GM19324 (cell line): ENCODE measurements at regions not wholly inside any gene's neighbourhood (a gene's known extent, or its start where the extent isn't known, plus 50 kb on each side); places are given as distances from the start of the nearest gene placed in this dataset.
A peak's percentile ranks its signal among the peaks of the same experiment; 100 is the strongest.
"Not testable (repeated sequence)": the region's sequence is repeated elsewhere in the genome, so short reads cannot be mapped to it uniquely, and the experiment has no call there.

ENCODE experiments used
- ATAC-seq: cut with Tn5 transposase; IDR thresholded peaks from one replicate; pipeline ENCODE4 v1.9.1; 2021; ENCODE audit warnings: mild to moderate bottlenecking, moderate library complexity; ENCODE audit not compliant: unreplicated experiment, low FRiP score

DNA sequence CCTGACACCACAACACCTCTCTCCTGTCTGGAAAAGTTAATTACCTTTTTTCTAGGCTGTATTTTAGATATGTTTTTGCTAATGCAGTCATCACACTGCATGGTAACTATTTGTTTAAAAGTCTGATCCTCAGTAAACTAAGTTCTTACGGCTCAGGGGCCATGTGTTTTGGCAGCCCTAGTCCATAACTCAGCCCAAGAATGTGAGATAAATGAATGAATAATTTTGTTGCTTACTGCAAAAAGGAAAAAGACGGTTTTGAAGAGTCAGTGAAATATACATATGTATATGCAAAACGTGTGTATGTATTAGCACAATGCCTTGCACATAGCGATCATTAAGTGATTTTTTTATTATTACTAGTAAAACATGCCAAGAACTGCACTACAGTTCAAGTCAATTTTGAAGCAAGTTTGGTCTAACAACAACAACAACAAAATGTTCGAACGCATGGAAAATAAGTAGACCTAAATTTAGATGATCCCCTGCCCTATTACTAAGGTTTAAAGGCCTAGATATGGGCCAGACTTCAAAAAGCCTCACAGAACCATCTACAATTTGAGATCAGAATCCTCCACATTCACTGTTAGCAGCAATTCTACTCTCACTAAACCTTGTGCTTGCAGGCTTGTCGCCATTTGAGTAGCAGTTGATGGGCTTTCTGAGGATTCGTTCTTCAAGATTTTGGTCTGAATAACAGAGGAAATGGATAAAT, 140.0 kb downstream of the NDUFA12 start:
- ATAC-seq, result no peak

DNA sequence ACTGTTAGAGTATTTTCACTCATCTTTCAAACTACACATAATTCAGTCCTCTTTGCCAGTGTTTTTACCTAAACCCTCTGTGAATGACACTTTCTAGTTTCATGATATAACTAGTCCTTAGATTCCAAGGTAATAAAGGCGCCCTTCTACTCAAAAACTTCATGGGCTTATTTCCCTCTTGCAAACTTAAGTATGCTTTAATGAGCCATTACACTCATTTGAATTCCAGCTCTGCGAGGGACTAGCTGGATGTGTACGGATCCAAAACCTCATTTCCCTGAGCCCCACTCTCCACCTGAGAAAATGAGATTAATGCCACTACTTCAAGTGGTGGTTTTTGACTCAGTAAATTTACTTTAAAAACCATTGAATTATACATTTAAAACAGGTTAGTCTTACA, 141.1 kb downstream of the NDUFA12 start:
- no peak for ATAC-seq

DNA sequence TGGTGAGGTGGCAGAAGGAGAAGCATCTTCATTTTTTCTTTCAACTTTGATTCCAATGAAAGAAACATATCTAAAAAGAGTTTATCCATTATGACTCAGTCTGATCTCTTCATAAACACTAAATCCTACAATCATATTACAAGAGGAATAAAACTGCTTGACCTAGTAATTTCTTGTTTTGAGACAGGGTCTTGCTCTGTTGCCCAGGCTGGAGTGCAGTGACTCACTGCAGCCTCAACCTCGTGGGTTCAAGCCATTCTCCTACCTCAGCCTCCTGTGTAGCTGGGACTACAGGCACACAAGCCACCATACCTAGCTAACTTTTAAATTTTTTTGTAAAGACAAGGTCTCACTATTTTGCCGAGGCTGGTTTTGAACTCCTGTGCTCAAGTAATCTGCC, 147.2 kb downstream of the NDUFA12 start:
- no peak for ATAC-seq

DNA sequence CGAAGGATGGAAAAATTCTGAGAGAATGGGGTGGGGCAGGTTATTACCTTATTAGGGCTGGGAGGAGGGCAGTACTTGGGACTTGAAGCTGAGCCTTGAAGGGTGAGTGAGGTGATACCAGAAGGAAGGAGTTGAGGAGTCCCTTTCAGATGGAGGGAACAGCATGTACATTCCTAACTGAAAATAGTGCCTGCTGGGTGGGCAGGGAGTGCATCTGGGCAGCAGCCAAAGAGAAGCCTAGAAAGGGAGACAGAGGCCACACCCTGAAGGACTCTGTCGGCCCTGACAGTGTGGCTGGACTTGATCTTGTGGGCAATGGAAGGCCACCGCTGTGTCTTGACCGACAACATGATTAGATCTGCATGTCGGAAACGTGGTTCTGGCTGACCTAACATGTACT, 147.6 kb downstream of the NDUFA12 start:
- ATAC-seq, result no peak

DNA sequence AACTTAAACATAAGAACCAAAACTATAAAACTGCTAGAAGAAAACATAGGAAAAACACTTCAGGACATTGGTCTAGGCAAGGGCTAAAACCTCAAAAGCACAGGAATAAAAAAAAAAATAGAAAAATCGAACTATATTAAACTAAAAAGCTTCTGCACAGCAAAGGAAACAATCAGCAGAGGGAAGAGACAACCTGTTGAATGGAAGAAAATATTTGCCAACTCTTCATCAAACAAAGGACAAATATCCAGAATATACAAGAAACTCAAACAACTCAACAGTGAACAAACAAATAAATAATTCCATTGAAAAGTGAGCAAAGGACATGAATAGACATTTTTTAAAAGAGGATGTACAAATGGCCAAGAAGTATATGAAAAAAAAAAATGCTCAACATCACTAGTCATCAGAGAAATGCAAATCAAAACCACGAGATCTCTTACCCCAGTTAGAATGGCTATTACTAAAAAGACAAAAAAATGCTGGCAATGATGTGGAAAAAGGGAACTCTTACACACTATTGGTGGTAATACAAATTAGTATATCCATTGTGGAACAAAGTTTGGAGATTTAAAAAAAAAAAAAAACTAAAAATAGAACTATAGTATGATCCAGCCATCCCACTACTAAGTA, 152.0 kb downstream of the NDUFA12 start:
- ATAC-seq, result no peak

DNA sequence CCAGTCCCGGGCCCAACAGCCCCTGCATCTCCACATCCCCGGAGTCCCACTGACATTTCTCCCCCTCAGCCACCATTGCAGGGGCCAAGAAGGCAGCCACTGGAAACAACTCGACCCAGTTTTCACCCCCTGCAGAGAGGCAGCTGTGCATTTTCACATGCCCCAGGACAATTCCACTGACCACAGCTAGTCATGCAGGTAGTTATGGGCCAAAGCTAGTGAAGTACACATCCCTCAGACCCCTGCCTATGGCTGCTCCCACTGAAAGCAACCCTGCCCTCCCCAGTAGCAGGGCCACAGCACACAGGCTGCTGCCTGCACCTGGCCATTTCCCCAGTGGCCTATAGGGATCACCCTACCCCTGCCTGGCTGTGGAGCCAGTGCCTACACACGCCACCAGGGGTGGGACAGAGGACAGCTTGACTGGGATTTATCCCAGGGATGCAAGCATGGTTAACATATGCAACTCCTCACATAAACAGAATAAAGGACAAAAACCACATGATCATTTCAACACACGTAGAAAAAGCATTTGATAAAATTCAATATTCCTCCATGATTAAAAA, 154.0 kb downstream of the NDUFA12 start:
- ATAC-seq, result no peak

DNA sequence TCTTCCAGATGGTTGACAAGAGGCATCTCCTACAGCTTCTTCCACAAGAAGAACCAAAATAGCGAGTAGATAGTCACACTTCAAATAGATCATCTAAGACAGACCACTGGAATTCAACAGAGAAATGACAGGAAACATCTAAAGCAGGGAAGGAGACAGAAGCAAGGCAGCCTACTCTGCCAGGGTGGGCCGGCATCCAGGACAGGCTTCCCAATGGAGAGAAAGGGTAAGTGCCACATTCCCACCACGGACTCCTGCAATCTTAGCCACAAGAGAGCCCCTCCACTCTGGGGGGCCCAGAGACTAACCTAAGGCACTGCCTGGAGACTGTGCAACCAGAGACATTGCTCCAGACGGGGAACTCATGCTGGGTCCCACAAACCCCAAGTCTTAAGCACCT, 154.5 kb downstream of the NDUFA12 start:
- no peak for ATAC-seq

DNA sequence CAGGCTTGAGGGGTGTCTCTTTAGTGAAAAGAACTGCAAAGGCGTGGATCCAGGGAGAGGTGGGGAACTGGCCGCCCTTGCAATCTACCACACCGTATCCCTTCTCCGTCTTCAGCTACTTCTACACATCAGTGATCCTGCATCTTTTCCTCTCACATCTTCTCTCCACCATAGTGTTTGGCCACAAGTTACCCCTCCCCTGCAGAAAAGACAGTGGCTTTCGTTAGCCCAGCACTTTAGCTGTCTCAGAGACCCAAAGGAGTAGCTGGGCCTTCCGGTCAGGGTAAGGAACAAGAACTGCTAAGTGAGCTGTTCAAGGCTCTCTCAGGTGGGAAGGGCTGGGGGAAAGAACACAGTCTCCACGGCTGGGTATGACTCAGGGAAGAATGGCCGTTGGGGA, 158.4 kb downstream of the NDUFA12 start:
- ATAC-seq, result no peak

DNA sequence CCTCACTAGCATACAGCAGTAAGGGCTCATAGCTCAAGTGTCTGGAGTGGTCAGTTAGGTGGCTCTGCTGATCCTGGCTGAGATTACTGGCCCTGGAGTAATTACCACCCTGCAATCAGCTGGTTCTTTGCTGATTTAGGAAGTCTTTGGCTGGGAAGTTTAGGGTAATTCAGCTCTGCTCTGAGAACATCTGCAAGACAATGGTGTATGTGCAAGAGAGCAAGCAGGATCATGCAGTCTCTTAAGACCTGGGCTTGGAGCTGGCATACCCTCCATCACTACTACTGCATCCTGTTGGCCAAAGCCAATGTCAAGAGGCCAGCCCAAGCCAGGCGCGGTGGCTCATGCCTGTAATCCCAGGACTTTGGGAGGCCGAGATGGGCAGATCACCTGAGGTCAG, 159.0 kb downstream of the NDUFA12 start:
- ATAC-seq, result no peak

DNA sequence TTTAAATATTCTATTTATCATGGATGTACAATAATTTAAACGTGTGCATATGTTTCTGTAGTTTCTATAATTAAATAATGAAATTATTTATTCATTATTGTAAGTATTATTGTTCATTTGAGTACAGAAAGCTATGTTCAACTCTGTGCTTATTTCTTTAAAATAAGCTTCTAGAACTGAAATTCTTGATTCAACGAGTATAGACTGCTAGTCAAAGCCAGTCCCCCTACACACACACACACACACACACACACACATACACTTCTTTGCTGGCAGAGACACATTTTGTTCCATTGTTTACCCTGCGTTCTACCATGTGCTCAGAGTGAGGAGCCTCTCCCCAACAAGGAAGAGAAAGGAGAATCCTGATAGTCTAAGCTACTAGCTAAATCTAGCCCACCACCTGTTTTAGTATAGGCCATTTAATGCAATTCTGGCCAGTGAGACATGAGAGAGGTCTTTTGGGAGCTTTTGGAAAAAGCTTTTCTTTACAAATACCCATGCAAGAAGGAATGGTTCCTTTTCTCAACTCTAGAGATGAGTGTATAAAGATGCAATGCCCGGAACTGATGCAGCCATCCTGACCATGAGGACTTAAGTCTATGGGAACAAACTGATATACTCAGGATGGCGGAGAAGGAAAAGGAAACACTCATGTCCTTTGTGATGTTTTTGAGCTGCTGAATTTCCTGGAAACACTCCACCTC, 161.4 kb downstream of the NDUFA12 start:
- ATAC-seq, result no peak

DNA sequence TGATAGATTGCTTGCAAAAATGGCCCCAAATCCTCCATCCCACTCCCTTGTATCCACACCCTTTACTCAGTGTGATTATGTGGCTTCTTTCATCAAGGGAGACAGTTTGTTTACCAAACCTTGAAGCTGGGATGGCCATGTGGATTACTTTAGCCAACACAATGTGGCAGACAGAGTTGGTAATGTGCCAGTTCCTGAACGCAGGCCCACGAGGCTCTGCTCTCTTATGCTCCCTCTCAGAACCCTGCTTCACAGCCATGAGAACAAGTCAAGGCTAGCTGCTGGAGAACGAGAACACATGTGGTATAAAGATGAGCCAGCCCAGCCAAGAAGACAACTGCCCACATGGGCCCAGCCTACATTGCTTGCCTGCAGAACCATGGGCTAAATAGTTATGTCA, 162.3 kb downstream of the NDUFA12 start:
- ATAC-seq, result no peak

DNA sequence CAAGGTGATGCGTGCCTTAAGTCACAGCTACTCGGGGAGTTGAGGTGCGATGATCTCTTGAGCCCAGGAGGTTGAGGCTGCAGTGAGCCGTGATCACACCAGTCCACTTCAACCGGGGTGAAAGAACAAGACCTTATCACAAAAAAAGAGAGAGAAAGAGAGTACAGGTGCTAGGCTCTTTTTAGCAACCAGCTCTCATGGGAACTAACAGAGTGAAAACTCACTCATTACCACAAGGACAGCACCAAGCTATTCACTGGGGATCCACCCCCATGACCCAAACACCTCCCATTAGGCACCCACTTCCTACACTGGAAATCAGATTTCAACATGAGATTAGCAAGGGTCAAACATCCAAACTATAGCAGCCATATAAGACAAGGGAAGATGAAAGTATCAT, 164.2 kb downstream of the NDUFA12 start:
- peak; percentile 87 for ATAC-seq

DNA sequence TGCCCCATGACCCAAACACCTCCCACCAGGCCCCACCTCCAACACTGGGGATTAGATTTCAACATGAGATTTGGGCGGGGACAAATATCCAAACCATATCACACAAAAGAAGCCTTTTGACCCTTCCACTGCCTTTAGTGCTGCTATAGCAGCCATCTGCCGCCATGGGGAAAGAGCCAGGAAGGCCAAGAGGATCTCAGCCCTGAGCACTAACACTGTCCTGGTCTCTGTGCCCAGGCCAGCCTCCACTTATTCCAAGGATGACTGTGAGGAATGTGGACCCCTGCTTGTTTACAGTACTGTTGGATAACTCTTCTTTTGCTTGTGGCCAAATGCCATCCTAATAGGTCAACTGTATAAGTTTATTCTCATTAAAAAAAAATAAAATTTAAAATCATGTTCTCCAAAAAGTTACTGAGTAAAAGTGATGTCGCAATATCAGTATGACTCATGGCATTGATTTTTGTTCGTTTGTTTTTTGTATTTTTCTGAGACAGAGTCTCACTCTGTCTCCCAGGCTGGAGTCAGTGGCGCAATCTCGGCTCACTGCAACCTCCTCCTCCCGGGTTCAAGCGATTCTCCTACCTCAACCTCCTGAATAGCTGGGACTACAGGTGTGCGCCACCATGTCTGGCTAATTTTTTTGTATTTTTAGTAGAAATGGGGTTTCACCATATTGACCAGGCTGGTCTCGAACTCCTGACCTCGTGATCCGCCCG, 166.4 kb downstream of the NDUFA12 start:
- not testable (repeated sequence) for ATAC-seq

DNA sequence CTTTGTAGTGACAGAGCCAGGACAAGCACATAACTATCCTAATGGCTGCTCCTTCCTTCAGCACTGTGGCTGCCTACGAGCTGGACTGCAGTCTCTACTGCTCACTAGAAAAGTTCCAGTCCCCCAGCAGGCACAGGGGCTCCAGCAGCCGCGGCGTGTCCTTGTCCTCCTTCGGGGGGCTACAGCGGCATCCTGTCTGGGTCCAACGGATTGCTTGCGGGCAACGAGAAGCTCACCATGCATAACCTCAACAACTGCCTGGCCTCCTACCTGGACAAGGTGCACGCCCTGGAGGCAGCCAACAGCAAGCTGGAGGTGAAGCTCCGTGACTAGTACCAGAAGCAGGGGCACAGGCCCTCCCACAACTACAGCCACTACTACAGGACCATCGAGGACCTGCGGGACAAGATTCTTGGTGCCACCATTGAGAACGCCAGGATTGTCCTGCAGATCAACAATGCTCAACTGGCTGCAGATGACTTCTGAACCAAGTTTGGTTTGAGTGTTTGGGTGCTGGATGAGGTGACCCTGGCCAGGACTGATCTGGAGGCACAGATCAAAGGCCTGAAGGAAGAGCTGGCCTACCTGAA, 169.4 kb downstream of the NDUFA12 start:
- no peak for ATAC-seq

DNA sequence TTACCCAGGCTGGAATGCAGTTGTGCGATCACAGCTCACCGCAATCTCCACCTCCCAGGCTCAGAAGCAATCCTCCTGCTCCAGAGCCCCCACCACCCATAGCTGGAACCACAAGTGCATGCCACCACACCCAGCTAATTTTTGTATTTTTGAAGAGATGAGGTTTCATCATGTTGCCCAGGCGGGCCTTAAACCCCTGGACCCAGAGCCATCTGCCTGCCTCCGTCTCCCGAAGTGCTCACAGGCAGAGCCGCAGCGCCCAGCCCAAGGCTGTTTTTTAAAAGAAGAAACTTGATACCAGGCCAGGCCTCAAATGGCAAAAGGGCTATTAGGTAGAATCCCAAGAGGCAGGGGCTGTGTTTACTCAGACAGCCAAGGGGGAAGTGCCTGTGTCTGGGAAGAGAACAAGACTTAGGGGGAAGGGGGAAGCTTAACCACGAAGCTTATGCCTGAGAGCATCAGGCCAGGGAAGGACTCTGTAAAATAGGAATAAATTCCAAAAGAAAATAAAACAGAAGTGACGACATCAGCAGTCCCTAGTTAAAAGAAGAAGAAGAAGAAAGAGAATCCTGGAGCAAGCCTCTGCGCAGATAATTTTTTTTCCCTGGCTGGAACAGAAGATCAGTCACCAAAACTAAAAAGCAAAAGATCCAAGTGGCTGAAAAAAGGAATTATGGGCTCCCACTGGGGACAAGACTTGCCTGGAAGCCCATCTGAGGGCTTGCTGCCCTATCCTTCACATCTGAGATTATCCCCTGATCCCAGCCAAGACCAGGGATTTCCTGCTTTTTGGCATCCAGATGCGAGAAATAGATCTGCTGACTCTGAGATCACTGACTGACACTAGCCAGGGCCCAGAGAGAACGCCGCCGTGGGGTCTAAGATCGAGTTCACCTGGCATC, 170.5 kb downstream of the NDUFA12 start:
- ATAC-seq, result no peak

DNA sequence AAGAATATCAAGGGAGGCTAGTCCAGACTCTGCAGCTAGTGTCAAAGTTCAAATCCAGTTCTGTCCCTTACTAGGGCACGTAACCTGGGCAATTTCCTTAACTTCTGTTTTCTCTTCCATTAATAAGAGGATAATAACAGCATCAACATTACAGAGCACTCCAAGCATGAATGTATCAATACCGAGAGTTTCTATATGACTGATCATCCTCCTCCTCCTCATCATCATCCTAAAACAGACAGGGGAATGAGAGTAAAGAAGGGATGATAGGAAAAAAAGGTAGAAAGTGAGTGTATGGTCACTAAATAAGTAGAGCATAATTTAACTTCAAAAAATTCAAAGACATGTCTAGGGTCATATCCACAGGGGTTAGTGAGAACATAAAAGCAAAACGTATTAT, 171.4 kb downstream of the NDUFA12 start:
- ATAC-seq, result no peak

DNA sequence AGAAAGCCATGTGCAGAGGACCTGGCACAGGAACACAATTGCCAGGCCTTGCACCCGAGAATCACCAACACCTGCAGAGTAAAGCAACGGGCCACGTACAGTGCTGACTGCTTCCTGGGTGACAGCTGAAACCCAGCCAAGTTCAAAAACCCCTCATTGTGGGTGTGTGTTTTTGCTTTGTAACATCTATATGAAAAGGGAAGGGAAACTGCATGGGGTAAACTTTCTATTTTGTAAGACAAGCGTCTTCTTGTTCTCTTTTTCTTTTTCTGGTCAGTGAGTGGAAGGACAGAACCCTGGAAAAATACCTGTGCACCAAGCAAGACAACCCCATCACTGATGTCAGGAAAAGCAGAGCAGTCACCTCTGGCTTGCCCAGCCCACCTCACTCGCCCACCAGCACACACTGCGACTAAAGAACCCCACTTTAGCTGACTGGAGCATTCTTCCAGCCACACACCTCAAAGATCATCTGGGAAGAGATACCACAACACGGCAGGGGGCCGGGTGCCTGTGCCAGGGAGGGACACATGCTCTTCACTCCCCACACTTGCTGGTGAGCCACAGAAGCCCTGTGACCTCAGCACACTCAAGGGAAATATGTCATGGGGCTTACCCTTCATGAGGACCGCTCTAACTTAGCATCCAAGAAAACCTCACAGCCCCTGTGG, 172.3 kb downstream of the NDUFA12 start:
- peak; percentile 93 for ATAC-seq

DNA sequence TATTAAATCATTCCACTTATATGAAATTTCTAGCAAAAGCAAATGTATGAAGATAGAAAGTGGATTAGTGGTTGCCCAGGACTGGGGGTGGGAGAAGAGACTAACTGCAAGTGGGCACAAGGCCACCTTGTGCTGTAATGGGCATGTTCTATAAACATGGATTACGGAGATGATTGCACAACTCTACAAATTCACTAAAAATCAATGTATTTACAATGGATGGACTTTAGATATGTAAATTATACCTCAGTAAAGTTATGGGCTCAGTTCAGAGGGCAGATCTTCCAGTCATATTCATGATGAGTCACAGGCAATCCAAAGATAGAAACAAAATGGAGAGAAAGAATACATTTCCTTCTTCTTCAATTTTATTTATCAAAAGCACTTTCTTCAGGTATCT, 173.9 kb downstream of the NDUFA12 start:
- no peak for ATAC-seq

DNA sequence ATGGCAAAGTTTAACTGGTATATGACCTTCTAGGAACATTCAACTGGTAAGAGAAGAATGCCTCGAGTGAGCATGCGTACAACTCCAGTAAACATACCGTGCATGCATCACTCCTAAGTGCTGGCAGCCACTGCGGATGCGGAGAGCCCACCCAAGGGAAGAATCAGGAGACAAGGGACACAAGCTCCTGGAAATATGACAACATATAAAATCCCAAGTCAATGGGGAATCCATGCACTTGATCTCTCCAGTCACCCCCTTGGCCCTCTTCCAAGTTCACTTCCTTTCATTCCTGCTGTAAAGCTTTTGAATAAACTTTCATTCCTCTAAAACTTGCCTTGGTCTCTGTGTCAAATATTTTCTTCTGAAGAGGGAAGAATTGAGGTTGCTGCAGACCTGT, 168.7 kb upstream of the TMCC3 start:
- no peak for ATAC-seq
